GM12891 (cell line): ENCODE measurements at regions not wholly inside any gene's neighbourhood (a gene's known extent, or its start where the extent isn't known, plus 50 kb on each side); places are given as distances from the start of the nearest gene placed in this dataset.

ENCODE experiments used
- POLR2A ChIP-seq: IDR thresholded peaks from 2 replicates; pipeline ENCODE4 v1.6.1; 2011; ENCODE audit warnings: low read depth, low read length, control low read depth
- POLR2AphosphoS5 ChIP-seq: IDR thresholded peaks from 2 replicates; pipeline ENCODE4 v1.6.1; 2011; ENCODE audit warnings: low read depth, low read length, control low read depth
- POU2F2 ChIP-seq: IDR thresholded peaks from 2 replicates; pipeline ENCODE4 v1.6.1; 2011; ENCODE audit warnings: low read depth, mild to moderate bottlenecking, control low read depth, low read length, moderate library complexity
- SPI1 ChIP-seq: IDR thresholded peaks from 2 replicates; pipeline ENCODE4 v1.6.1; 2011; ENCODE audit warnings: low read depth, low read length, control low read depth
- TAF1 ChIP-seq: IDR thresholded peaks from 2 replicates; pipeline ENCODE4 v1.6.1; 2011; ENCODE audit warnings: low read depth, low read length, control low read depth

DNA sequence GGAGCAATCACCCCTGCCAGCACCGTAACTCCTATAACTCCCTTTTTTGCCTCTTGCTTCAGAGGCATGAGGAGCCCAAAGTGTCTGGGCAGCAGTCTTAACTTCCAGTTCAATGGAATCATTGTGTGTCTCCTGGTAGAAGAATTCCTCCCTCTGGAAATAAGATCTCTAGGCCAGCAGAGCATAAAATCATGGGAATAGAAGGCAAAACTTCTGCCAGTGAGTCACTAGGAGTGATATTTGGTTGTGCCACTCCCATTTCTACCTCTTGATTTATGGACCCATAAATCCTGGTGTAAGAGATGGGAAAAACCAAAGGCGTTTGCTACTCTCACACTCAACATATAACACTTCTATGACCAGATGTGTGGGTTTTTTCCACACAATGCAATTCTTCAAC lies 104.9 kb upstream of the FAM180A start:
- TF ChIP-seq SPI1, result no peak
- TF ChIP-seq POLR2A, result no peak
- no peak for TF ChIP-seq POLR2AphosphoS5
- no peak for TF ChIP-seq TAF1
- TF ChIP-seq POU2F2, result no peak
